H9 (cell line): ENCODE measurements at regions not wholly inside any gene's neighbourhood (a gene's known extent, or its start where the extent isn't known, plus 50 kb on each side); places are given as distances from the start of the nearest gene placed in this dataset.

Experiments
- DNase-seq: peaks from one replicate; pipeline ENCODE4 v3.0.0-alpha.2; 2017
- H2AFZ ChIP-seq: one replicate; pipeline ENCODE4 v1.6.1; 2013; ENCODE audit warnings: mild to moderate bottlenecking, low read length, control low read depth, moderate library complexity
- H2AK5ac ChIP-seq: 2 replicates; pipeline ENCODE4 v1.6.1; 2013; ENCODE audit warnings: low read length, control low read depth, mixed read lengths; ENCODE audit not compliant: insufficient read length
- H2BK120ac ChIP-seq: one replicate; pipeline ENCODE4 v1.6.1; 2013; ENCODE audit warnings: low read depth, mild to moderate bottlenecking, low read length, control low read depth, inconsistent platforms; ENCODE audit not compliant: poor library complexity, severe bottlenecking
- H2BK12ac ChIP-seq: 2 replicates; pipeline ENCODE4 v1.6.1; 2013; ENCODE audit warnings: low read length, control low read depth, mixed read lengths, low read depth; ENCODE audit not compliant: insufficient read length
- H2BK15ac ChIP-seq: 2 replicates; pipeline ENCODE4 v1.6.1; 2013; ENCODE audit warnings: low read depth, low read length, control low read depth
- H2BK20ac ChIP-seq: one replicate; pipeline ENCODE4 v1.6.1; 2013; ENCODE audit warnings: low read depth, mild to moderate bottlenecking, low read length, control low read depth, inconsistent platforms; ENCODE audit not compliant: poor library complexity, severe bottlenecking
- H2BK5ac ChIP-seq: 2 replicates; pipeline ENCODE4 v1.6.1; 2013; ENCODE audit warnings: low read length, control low read depth, mixed read lengths; ENCODE audit not compliant: insufficient read length
- H3K14ac ChIP-seq: 2 replicates; pipeline ENCODE4 v1.6.1; 2013; ENCODE audit warnings: low read length, control low read depth; ENCODE audit not compliant: insufficient read depth
- H3K18ac ChIP-seq: 2 replicates; pipeline ENCODE4 v1.6.1; 2013; ENCODE audit warnings: low read depth, mild to moderate bottlenecking, mixed read lengths, low read length, control low read depth; ENCODE audit not compliant: insufficient read length
- H3K23ac ChIP-seq: 2 replicates; pipeline ENCODE4 v1.6.1; 2013; ENCODE audit warnings: low read length, control low read depth, mixed read lengths, low read depth; ENCODE audit not compliant: insufficient read length
- H3K23me2 ChIP-seq: 2 replicates; pipeline ENCODE4 v1.6.1; 2013; ENCODE audit warnings: low read depth, mild to moderate bottlenecking, mixed read lengths, low read length, control low read depth; ENCODE audit not compliant: insufficient read length, poor library complexity, severe bottlenecking
- H3K27ac ChIP-seq: 2 replicates; pipeline ENCODE4 v1.5.1; 2013; ENCODE audit warnings: low read length, control low read depth, mixed read lengths, low read depth; ENCODE audit not compliant: insufficient read length
- H3K27me3 ChIP-seq: 2 replicates; pipeline ENCODE4 v1.6.1; 2013; ENCODE audit warnings: low read length, control low read depth, inconsistent platforms; ENCODE audit not compliant: insufficient read depth
- H3K4ac ChIP-seq: 2 replicates; pipeline ENCODE4 v1.6.1; 2013; ENCODE audit warnings: low read depth, mild to moderate bottlenecking, control low read depth, inconsistent platforms, low read length, moderate library complexity
- H3K4me1 ChIP-seq: 2 replicates; pipeline ENCODE4 v1.6.1; 2013; ENCODE audit warnings: low read length, control low read depth, inconsistent platforms; ENCODE audit not compliant: insufficient read depth
- H3K4me2 ChIP-seq: 2 replicates; pipeline ENCODE4 v1.6.1; 2013; ENCODE audit warnings: low read length, control low read depth, mixed read lengths; ENCODE audit not compliant: insufficient read length, insufficient read depth
- H3K56ac ChIP-seq: 2 replicates; pipeline ENCODE4 v1.6.1; 2013; ENCODE audit warnings: low read depth, mild to moderate bottlenecking, mixed read lengths, low read length, control low read depth; ENCODE audit not compliant: insufficient read length
- H3K79me1 ChIP-seq: 2 replicates; pipeline ENCODE4 v1.6.1; 2013; ENCODE audit warnings: low read depth, mild to moderate bottlenecking, moderate library complexity, low read length, control low read depth, inconsistent platforms; ENCODE audit not compliant: insufficient read depth, poor library complexity, severe bottlenecking
- H3K79me2 ChIP-seq: 2 replicates; pipeline ENCODE4 v1.6.1; 2013; ENCODE audit warnings: low read length, control low read depth, inconsistent platforms; ENCODE audit not compliant: insufficient read depth
- H3K9ac ChIP-seq: 2 replicates; pipeline ENCODE4 v1.6.1; 2013; ENCODE audit warnings: low read length, control low read depth, mixed read lengths; ENCODE audit not compliant: insufficient read length; ENCODE audit errors: extremely low read depth
- H3K9me3 ChIP-seq: one replicate; pipeline ENCODE4 v1.6.1; 2013; ENCODE audit warnings: low read depth, low read length, inconsistent platforms; ENCODE audit not compliant: control insufficient read depth
- H3T11ph ChIP-seq: one replicate; pipeline ENCODE4 v1.6.1; 2013; ENCODE audit warnings: mild to moderate bottlenecking, low read length, control low read depth, inconsistent platforms
- H4K20me1 ChIP-seq: one replicate; pipeline ENCODE4 v1.6.1; 2013; ENCODE audit not compliant: control insufficient read depth, insufficient read length, insufficient read depth
- H4K5ac ChIP-seq: 2 replicates; pipeline ENCODE4 v1.6.1; 2013; ENCODE audit warnings: low read depth, mild to moderate bottlenecking, mixed read lengths, low read length, control low read depth; ENCODE audit not compliant: insufficient read length
- H4K8ac ChIP-seq: replicated peaks from 2 replicates; pipeline ENCODE4 v1.6.1; 2013; ENCODE audit warnings: low read length, control low read depth, mixed read lengths, low read depth; ENCODE audit not compliant: insufficient read length
- H4K91ac ChIP-seq: 2 replicates; pipeline ENCODE4 v1.6.1; 2013; ENCODE audit warnings: low read depth, mild to moderate bottlenecking, moderate library complexity, mixed read lengths, low read length, control low read depth; ENCODE audit not compliant: insufficient read length
- H3K27ac Mint-ChIP-seq, 3 experiments: 2 replicates in 2 of 3; 3 replicates in 1 of 3; pipeline ENCODE4 v1.8.0; 2020 to 2021; ENCODE audit warnings: mixed read lengths in 3 of 3, mild to moderate bottlenecking in 1 of 3, moderate library complexity in 1 of 3
- H3K27me3 Mint-ChIP-seq: 2 replicates; pipeline ENCODE4 v1.8.0; 2021; ENCODE audit warnings: low read depth, mild to moderate bottlenecking, moderate library complexity, mixed read lengths
- H3K36me3 Mint-ChIP-seq, 3 experiments: 2 replicates in 2 of 3; 3 replicates in 1 of 3; pipeline ENCODE4 v1.8.0; 2020 to 2021; ENCODE audit warnings: low read depth in 3 of 3, mixed read lengths in 3 of 3; ENCODE audit not compliant: insufficient read depth in 1 of 3
- H3K4me1 Mint-ChIP-seq, 2 experiments: 2 replicates each; pipeline ENCODE4 v1.8.0; 2020; ENCODE audit warnings: mixed read lengths in 2 of 2
- H3K4me3 Mint-ChIP-seq, 2 experiments: 2 replicates in 1 of 2; 3 replicates in 1 of 2; pipeline ENCODE4 v1.8.0; 2020 to 2021; ENCODE audit warnings: mild to moderate bottlenecking in 2 of 2, mixed read lengths in 2 of 2, moderate library complexity in 1 of 2
- H3K9me3 Mint-ChIP-seq, 2 experiments: 2 replicates in 1 of 2; 3 replicates in 1 of 2; pipeline ENCODE4 v1.8.0; 2020; ENCODE audit warnings: mild to moderate bottlenecking in 2 of 2, mixed read lengths in 2 of 2, moderate library complexity in 1 of 2
- WGBS: extraction: QIAGEN DNeasy Blood & Tissue Kit; methylation state at CpG from one replicate; pipeline ENCODE4 v1.1.7; 2013; ENCODE audit warnings: missing lambda C conversion rate, low lambda C conversion rate, mixed read lengths; ENCODE audit not compliant: insufficient read length; ENCODE audit errors: extremely low coverage; 5-methylcytosine and 5-hydroxymethylcytosine counted together
- TF ChIP-seq, protein P1 (sequence below): fragments of 200-600 bp; sonication (generic); conservative IDR thresholded peaks from 3 replicates; pipeline ENCODE4 v1.8.0; 2021; ENCODE audit warnings: antibody characterized with exemption, mild to moderate bottlenecking

DNA sequence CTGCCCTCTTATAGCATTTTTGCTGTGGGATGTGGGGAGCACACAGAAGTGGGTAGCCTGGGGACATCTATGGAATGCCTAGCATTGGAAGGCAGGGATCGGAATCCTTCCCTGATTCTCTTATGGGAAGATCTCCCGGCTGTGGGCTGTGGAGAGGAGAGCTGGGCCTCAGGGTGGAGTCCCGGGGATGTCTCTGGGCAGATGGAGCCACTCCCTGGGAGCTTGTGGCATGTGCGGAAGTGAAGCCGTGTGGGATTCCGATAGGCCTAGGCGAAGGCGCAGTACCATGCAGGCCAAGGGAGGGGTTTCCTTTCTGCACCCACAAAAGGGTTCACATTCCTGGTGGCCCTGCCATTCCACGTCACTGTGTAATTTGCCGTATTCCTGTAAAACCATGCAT is 87.9 kb downstream of the GLI2 start:
- no peak overlapping the region for H2AFZ ChIP-seq
- peaks cover 16% of the 10 kb centered on the region; the same call in 1 of the 2 replicates for H3K4me1 ChIP-seq
- no peak overlapping the region for H3K9ac ChIP-seq
- no peaks in the 10 kb centered on the region for H3K27me3 ChIP-seq
- Mint-ChIP-seq H3K27me3 (no peaks in the 10 kb centered on the region; the same call in 1 of the 2 replicates), H3K4me3 (no peak overlapping the region), H3K4me1 (peaks cover 71 to 75% of the 10 kb centered on the region in 2 experiments), H3K9me3 (no peaks in the 10 kb centered on the region), H3K27ac (peak overlapping the region in 2 of 3 experiments; percentile 29 to 38; a peak in 3 of 7 replicates), H3K36me3 (peaks cover under 1 to 11% (median 4%) of the 10 kb centered on the region in 3 experiments; a peak in 3 of 7 replicates)
- no peak overlapping the region for H3K56ac ChIP-seq
- no peaks in the 10 kb centered on the region for H4K20me1 ChIP-seq
- H4K5ac ChIP-seq = no peak overlapping the region
- no peak overlapping the region for H3K18ac ChIP-seq
- no peaks in the 10 kb centered on the region for H3K79me1 ChIP-seq
- no CpG with 5 or more reads among the region's 10 CpGs for WGBS
- TF ChIP-seq, protein P1, sequence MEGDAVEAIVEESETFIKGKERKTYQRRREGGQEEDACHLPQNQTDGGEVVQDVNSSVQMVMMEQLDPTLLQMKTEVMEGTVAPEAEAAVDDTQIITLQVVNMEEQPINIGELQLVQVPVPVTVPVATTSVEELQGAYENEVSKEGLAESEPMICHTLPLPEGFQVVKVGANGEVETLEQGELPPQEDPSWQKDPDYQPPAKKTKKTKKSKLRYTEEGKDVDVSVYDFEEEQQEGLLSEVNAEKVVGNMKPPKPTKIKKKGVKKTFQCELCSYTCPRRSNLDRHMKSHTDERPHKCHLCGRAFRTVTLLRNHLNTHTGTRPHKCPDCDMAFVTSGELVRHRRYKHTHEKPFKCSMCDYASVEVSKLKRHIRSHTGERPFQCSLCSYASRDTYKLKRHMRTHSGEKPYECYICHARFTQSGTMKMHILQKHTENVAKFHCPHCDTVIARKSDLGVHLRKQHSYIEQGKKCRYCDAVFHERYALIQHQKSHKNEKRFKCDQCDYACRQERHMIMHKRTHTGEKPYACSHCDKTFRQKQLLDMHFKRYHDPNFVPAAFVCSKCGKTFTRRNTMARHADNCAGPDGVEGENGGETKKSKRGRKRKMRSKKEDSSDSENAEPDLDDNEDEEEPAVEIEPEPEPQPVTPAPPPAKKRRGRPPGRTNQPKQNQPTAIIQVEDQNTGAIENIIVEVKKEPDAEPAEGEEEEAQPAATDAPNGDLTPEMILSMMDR = no peak
- H2BK20ac ChIP-seq = no peak overlapping the region
- DNase-seq = no peak
- no peak overlapping the region for H2BK15ac ChIP-seq
- H3K27ac ChIP-seq = no peak overlapping the region
- H3K9me3 ChIP-seq = no peaks in the 10 kb centered on the region
- no peak overlapping the region for H2BK5ac ChIP-seq
- H2BK12ac ChIP-seq = no peak overlapping the region
- no peaks in the 10 kb centered on the region for H3K23me2 ChIP-seq
- no peak overlapping the region for H3K23ac ChIP-seq
- no peak overlapping the region for H3K4ac ChIP-seq
- no peak overlapping the region for H4K8ac ChIP-seq
- H3K4me2 ChIP-seq = no peak overlapping the region
- H2AK5ac ChIP-seq = no peak overlapping the region
- H3K79me2 ChIP-seq = no peaks in the 10 kb centered on the region
- H2BK120ac ChIP-seq = no peak overlapping the region
- H4K91ac ChIP-seq = no peak overlapping the region
- H3T11ph ChIP-seq = no peak overlapping the region
- no peak overlapping the region for H3K14ac ChIP-seq
